Ishikawa (cell line): ENCODE measurements at regions not wholly inside any gene's neighbourhood (a gene's known extent, or its start where the extent isn't known, plus 50 kb on each side); places are given as distances from the start of the nearest gene placed in this dataset.

Experiments
- CEBPB ChIP-seq: IDR thresholded peaks from 2 replicates; pipeline ENCODE4 v1.6.1; 2012
- CREB1 ChIP-seq: IDR thresholded peaks from 2 replicates; pipeline ENCODE4 v1.6.1; 2012; ENCODE audit warnings: low read depth
- EGR1 ChIP-seq: IDR thresholded peaks from 2 replicates; pipeline ENCODE4 v1.6.1; 2012
- EP300 ChIP-seq: IDR thresholded peaks from 2 replicates; pipeline ENCODE4 v1.6.1; 2012; ENCODE audit warnings: borderline replicate concordance
- FOXM1 ChIP-seq: IDR thresholded peaks from 2 replicates; pipeline ENCODE4 v1.6.1; 2012; ENCODE audit warnings: low read depth, borderline replicate concordance
- MAX ChIP-seq: IDR thresholded peaks from 2 replicates; pipeline ENCODE4 v1.6.1; 2012
- RAD21 ChIP-seq: IDR thresholded peaks from 2 replicates; pipeline ENCODE4 v1.6.1; 2012; ENCODE audit warnings: low read depth
- REST ChIP-seq: IDR thresholded peaks from 2 replicates; pipeline ENCODE4 v1.6.1; 2012; ENCODE audit warnings: low read depth, mild to moderate bottlenecking
- TAF1 ChIP-seq: IDR thresholded peaks from 2 replicates; pipeline ENCODE4 v1.6.1; 2012; ENCODE audit warnings: low read depth, mild to moderate bottlenecking
- USF1 ChIP-seq: IDR thresholded peaks from 2 replicates; pipeline ENCODE4 v1.6.1; 2012
- YY1 ChIP-seq: IDR thresholded peaks from 2 replicates; pipeline ENCODE4 v1.6.1; 2012; ENCODE audit warnings: low read depth
- ZBTB7A ChIP-seq: IDR thresholded peaks from 2 replicates; pipeline ENCODE4 v1.6.1; 2012; ENCODE audit warnings: low read depth

GRCh38 chr4:119933606-119934005, 133.0 kb downstream of the MAD2L1 start:
- no peak for TF ChIP-seq MAX
- no peak for TF ChIP-seq ZBTB7A
- no peak for TF ChIP-seq FOXM1
- no peak for TF ChIP-seq CEBPB
- no peak for TF ChIP-seq EP300
- TF ChIP-seq REST, result no peak
- no peak for TF ChIP-seq TAF1
- TF ChIP-seq RAD21, result no peak
- no peak for TF ChIP-seq USF1
- no peak for TF ChIP-seq YY1
- TF ChIP-seq EGR1, result no peak
- no peak for TF ChIP-seq CREB1
